Astrocyte of the cerebellum (primary cell): ENCODE measurements at regions not wholly inside any gene's neighbourhood (a gene's known extent, or its start where the extent isn't known, plus 50 kb on each side); places are given as distances from the start of the nearest gene placed in this dataset.

Experiments used
- DNase-seq: peaks from one replicate; pipeline ENCODE4 v3.0.0-alpha.2; 2011; ENCODE audit warnings: low read depth
- H3K4me3 ChIP-seq: 2 replicates; pipeline ENCODE4 v1.5.1; 2011; ENCODE audit warnings: mild to moderate bottlenecking, low read depth, low read length, moderate library complexity
- CTCF ChIP-seq: IDR thresholded peaks from 2 replicates; pipeline ENCODE4 v1.5.1; 2012; ENCODE audit warnings: low read length, low read depth, moderate library complexity, mild to moderate bottlenecking; ENCODE audit errors: missing control alignments
- in situ Hi-C: cut with HindIII; loops from 2 replicates; pipeline ENCODE4 v1.10.0; 2017; ENCODE audit warnings: low sequenced_read_pairs

- H3K4me3 ChIP-seq: no peak overlapping the region
- in situ Hi-C loops: no loop called here
- DNase-seq: no peak
- TF ChIP-seq CTCF: no peak
Observed at GRCh38 chr6:90982581-90982980, 395.7 kb upstream of the MAP3K7 start.

GRCh38 chr6:90982051-90982450, 395.2 kb upstream of the MAP3K7 start:
- in situ Hi-C loops: no loop called here
- no peak for TF ChIP-seq CTCF

GRCh38 chr6:90978046-90978445, 391.2 kb upstream of the MAP3K7 start:
- TF ChIP-seq CTCF: no peak
- DNase-seq: no peak
- in situ Hi-C loops: no loop called here
- H3K4me3 ChIP-seq: no peak overlapping the region

More at GRCh38 chr6:90982051-90982450, 395.2 kb upstream of the MAP3K7 start:
- DNase-seq: no peak
- no peak overlapping the region for H3K4me3 ChIP-seq

- TF ChIP-seq CTCF: no peak
- no peak for DNase-seq
- H3K4me3 ChIP-seq: no peak overlapping the region
- in situ Hi-C loops: no loop called here
Observed at GRCh38 chr6:90977513-90977912, 390.6 kb upstream of the MAP3K7 start.

GRCh38 chr6:90976341-90976740, 389.5 kb upstream of the MAP3K7 start:
- no peak overlapping the region for H3K4me3 ChIP-seq
- no peak for DNase-seq
- no peak for TF ChIP-seq CTCF
- in situ Hi-C loops: no loop called here

GRCh38 chr6:90975741-90976140, 388.9 kb upstream of the MAP3K7 start:
- TF ChIP-seq CTCF: no peak
- DNase-seq: no peak
- no peak overlapping the region for H3K4me3 ChIP-seq
- in situ Hi-C loops: no loop called here

- in situ Hi-C loops: no loop called here
- no peak for TF ChIP-seq CTCF
- H3K4me3 ChIP-seq: no peak overlapping the region
- no peak for DNase-seq
Observed at GRCh38 chr6:90973188-90973587, 386.3 kb upstream of the MAP3K7 start.
